Posterior cingulate gyrus (tissue), 11 donors: ENCODE measurements at regions not wholly inside any gene's neighbourhood (a gene's known extent, or its start where the extent isn't known, plus 50 kb on each side); places are given as distances from the start of the nearest gene placed in this dataset.

ENCODE experiments used
- DNase-seq, 10 donors: peaks; one replicate each; pipeline versions ENCODE4 v3.0.0 to v3.0.0-alpha.2; 2020 to 2021; ENCODE audit warnings: mixed read lengths in 3 of 10
- intact Hi-C: fragments of 100-400 bp; cut with DNase I; formaldehyde crosslinking; loops from one replicate; pipeline ENCODE4 v1.15.1; 2023

GRCh38 chr16:52238710-52239109, 308.2 kb downstream of the TOX3 start:
- intact Hi-C loops, result no loop called here
- DNase-seq, result no peak

DNA sequence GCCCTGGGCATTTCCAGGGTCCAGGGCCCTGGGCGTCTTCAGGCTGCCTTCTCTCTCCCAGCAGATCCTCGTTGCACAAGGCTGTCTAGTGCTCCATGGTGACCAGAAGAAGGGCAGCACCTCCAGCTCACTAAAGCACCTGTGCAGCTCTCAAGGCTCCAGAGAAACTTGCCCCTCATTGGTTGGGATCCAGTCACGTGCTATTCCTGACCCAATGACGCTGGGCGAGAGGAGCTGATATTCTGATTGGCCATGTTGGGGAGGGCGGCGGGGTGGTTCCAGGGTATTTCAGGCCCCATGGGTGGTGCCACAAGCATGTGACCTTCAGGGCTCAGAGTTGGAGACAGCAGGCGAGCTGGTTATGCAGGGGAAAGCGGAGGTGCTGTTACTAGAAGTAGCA, 309.1 kb downstream of the TOX3 start:
- intact Hi-C loops, result no loop called here
- peak in 1 of 10 donors; percentile 71 for DNase-seq

GRCh38 chr16:52235186-52235585, 311.8 kb downstream of the TOX3 start:
- no peak for DNase-seq
- intact Hi-C loops, result no loop called here

- intact Hi-C loops, result no loop called here
- no peak for DNase-seq
Observed at GRCh38 chr16:52234626-52235025, 312.3 kb downstream of the TOX3 start.

DNA sequence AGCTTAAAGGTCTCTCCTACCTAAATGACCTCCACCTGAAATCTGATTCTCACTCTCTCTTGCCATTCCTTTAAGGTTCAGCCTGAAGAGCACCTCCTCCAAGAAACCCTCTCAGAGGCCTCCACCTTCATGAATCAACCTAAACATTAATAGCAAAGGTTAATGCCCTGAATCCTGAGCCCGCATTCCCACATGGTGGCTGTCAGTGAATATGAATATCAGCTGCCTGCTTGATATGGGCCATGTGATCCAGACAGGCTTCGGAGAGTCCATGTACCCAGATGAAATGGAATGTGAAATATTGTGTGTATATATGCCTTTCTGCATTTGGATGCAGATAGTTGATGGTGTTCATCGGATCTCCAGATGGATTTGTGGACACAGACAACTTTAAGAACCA, 317.5 kb downstream of the TOX3 start:
- intact Hi-C loops, result no loop called here
- DNase-seq, result no peak

- intact Hi-C loops, result no loop called here
- no peak for DNase-seq
Observed at GRCh38 chr16:52227851-52228250, 319.1 kb downstream of the TOX3 start.

DNA sequence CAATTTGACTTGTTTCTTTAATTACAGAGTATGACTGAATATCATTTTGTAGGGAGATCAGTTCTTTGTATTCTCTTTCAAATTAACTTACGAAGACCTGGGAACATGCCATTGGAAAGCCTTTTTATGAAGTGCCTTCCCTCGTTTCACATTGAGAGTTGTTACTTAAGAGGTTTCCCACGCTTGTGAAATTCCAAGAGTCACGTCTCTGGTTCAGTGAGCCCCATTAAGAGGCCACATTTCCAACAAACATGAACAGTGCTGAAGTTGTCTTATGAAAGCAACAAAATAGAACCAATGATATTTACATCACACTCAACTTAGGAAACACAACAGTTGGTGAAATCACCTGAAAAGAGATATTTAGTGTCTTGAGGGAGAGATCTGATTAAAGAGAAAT, 334.1 kb downstream of the TOX3 start:
- intact Hi-C loops, result no loop called here
- DNase-seq, result no peak

- DNase-seq, result no peak
- intact Hi-C loops, result no loop called here
Observed at GRCh38 chr16:52209227-52209626, 337.7 kb downstream of the TOX3 start.

GRCh38 chr16:52203096-52203495, 343.8 kb downstream of the TOX3 start:
- no peak for DNase-seq
- intact Hi-C loops, result no loop called here

DNA sequence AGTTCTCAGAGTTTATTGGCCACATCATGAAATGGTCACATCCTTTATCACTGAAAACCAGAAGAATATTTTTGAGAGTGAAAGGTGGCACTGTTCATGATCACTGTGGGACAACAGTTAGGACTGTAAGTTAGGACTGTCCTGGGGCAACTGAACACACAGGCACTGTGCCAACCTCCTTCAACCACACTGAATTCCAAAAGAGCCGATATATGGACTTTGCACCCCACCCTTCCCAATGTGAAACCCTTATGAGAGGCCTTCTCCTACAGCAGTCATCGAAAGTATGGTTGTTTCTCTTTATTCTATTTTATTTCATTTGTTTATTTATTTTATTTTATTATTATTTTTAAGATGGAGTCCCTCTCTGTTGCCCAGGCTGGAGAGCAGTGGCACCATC, 353.5 kb downstream of the TOX3 start:
- no peak for DNase-seq
- intact Hi-C loops, result loop anchor here (5.0 kb wide), 3 partner anchors 121 to 829 kb away; no protein-coding TSS in a partner anchor

GRCh38 chr16:52191531-52192134, 355.3 kb downstream of the TOX3 start:
- peak; percentile 55 to 96 (median 80) for DNase-seq

DNA sequence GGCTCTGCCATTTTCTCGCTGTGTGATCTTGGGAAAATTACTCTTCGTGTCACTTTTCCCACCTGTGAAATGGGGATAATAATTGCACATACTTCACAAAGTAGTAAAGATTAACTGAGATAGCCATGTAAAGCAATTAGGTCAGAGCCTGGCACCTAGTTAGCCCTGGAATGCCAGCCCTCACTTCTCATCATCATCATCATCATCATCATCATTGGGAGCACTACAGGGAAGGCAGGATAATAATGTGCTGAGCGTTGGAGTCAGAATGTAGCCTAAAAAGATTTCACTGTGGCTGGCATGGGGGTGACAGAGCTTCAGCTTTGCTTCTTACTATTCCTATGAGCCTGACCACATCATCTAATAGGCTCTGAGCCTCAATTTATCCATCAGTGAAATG, 362.6 kb downstream of the TOX3 start:
- no peak for DNase-seq
- intact Hi-C loops, result no loop called here

More at GRCh38 chr16:52191531-52192134, 355.3 kb downstream of the TOX3 start:
- intact Hi-C loops, result loop anchor here (1.0 to 5.0 kb wide), 4 partner anchors 119 to 831 kb away; no protein-coding TSS in a partner anchor

DNA sequence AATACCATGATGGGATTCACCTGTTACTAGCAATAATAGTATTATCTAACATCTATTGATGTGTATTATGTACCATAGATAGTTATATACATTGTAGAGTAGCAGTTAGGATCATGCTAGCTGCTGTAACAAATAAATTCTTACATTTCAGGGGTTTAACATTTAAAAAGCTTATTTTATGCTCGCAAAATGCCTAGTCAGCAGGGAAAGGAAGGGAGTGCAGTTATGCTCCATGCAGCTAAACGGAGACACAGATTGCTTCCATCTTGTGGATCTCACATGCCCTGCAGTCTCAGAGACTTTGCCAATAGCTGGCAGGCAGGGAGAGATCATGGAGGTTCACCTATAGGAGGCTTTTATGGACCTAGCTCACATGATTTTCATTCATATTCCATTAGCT, 364.1 kb downstream of the TOX3 start:
- intact Hi-C loops, result no loop called here
- no peak for DNase-seq

DNA sequence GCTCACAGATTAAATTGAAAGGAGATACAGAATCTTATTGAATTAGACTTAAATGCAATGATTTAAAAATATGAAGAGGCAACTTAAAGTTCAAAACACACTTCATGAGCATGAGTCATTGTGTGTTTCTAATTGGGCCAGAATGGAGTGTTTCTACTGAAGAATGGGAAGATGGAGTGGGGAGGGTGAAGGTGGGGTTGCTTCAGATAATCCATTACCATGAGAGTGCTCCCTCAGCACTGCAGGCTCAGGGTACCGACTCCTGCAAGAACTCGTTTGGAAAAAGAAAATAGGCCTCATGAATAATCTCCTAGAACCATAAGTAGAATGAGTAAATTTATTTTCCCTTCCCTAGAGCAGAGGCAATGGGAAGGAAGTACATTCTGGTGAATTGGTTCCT, 372.8 kb downstream of the TOX3 start:
- intact Hi-C loops, result no loop called here
- DNase-seq, result no peak

DNA sequence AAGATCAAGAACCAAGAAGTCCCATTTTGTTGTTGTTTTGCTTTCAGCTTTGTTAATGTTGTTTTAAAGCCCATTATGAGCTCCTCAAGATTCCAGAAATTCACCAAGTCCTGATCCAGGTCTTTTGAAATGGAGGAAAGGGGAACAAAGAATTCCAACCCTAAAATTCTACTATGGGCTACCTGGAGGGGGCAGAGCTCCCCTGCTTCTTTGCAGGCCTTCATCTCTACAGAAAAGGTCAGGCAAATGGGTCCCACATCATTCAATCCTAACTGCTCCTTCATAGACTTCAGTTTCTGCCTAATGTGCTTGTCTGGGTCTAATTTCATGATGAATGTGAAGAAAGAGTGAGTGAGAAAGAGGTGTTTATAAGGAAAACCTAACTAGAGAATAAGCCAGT, 375.5 kb downstream of the TOX3 start:
- intact Hi-C loops, result no loop called here
- no peak for DNase-seq

- intact Hi-C loops, result no loop called here
- no peak for DNase-seq
Observed at GRCh38 chr16:52167328-52167727, 379.6 kb downstream of the TOX3 start.

DNA sequence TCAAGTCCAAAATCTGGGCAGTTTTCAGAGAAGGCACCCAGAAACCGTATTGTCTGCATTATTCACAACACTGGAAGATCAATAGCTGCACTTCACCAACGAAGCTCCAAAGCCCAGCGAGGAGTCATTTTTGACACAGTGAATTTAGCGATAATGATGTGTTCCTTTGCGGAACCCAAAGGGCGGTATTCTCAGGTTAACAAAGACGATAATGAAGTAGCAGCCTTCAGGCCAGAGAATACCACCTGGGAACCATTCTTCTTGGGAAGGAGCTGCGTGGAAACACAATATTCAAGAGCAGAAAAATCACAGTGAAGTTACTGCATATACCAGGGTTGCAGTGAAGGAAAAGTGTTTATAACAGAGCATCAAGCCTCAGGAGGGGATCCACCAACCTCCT, 381.0 kb downstream of the TOX3 start:
- no peak for DNase-seq
- intact Hi-C loops, result no loop called here

DNA sequence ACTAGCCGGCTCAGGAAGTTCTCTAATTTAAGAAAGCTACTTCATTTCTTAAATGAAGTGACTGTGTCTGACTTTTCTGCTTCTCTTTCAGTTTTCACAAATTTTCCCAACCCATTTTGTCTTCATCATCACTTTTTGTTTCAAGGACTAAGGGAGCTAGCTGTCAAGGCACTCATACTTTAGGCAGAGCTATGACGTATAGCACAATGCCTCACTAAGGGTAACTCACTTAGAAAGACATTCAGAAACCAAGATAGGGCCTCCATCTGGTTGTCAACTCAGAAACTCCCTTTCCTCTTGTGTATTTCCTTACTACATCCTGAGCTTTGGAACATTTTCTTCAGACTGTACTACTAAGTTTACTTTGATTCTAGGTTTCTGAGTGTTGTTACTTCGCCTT, 397.9 kb downstream of the TOX3 start:
- intact Hi-C loops, result no loop called here
- no peak for DNase-seq

GRCh38 chr16:52141871-52142270, 405.1 kb downstream of the TOX3 start:
- no peak for DNase-seq
- intact Hi-C loops, result no loop called here

GRCh38 chr16:52128361-52128760, 418.6 kb downstream of the TOX3 start:
- DNase-seq, result peak in 6 of 10 donors; percentile 2 to 84 (median 16)
- intact Hi-C loops, result loop anchor here (2.0 kb wide), 1 partner anchor 58 kb away; no protein-coding TSS in a partner anchor

DNA sequence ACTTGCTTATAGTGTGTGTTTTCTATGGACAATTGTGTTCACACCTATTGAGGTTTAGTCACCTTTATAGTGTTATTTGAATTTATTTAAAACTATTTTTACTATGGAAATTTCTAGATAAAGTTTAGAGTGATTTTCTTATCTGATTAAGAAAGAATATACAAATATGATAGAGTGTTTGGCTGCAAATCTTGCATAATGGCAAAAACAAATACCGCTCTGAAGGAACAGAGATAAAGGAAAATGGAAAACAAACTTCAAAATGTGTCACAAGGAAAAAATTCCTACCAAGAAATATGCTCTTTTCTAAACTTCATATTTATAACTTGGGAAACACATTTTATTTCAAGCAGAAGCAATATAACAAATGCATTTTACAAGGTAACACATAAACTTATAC, 423.1 kb downstream of the TOX3 start:
- DNase-seq, result no peak
- intact Hi-C loops, result no loop called here

GRCh38 chr16:52123061-52123839, 423.7 kb downstream of the TOX3 start:
- no peak for DNase-seq
- intact Hi-C loops, result no loop called here
